ENCODE measurements at regions not wholly inside any gene's neighbourhood (a gene's known extent, or its start where the extent isn't known, plus 50 kb on each side); places are given as distances from the start of the nearest gene placed in this dataset.

GRCh38 chrX:40473460-40474204 lies 107.1 kb upstream of the ATP6AP2 start:
- no peak for TF ChIP-seq CTCF (IDR thresholded peaks at IDR 0.05)
- no peak for TF ChIP-seq EP300 (IDR thresholded peaks at IDR 0.05)
- no peak for TF ChIP-seq POLR2AphosphoS5 (IDR thresholded peaks at IDR 0.05)

All from suprapubic skin (tissue), 4 donors.